ENCODE measurements at regions not wholly inside any gene's neighbourhood (a gene's known extent, or its start where the extent isn't known, plus 50 kb on each side); places are given as distances from the start of the nearest gene placed in this dataset.

DNA sequence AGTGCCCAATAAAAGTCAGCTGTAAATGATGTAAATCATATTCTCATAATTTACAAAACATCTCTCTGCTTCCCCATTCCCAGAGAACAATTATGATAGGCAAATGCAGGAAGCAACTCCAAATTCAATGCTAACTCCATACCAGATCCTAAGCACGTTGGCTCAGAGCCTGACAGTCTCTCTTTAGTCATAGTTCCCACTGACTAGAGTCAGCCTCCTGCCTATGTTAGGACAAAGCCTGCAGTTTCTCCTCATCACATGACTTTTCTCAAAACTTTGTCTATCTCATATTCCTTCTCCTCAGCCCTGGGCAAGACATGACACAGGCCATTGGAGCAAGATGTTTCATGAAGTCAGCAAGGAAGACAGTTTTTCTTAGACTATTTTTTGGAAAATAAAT, 101.5 kb upstream of the COL24A1 start:
- no peak overlapping the region for H3K4me3 ChIP-seq (ENCODE audit: low read depth, low read length)
- TF ChIP-seq CTCF (IDR thresholded peaks at IDR 0.05; ENCODE audit: insufficient read depth, low read depth, low read length, missing control alignments), result no peak

GRCh38 chr1:86247597-86248279, 91.2 kb upstream of the COL24A1 start:
- TF ChIP-seq CTCF (IDR thresholded peaks at IDR 0.05; ENCODE audit: insufficient read depth, low read depth, low read length, missing control alignments), result no peak
- DNase-seq (ENCODE audit: low read depth), result peak; percentile 65
- H3K4me3 ChIP-seq (ENCODE audit: low read depth, low read length), result peak overlapping the region; percentile 39

More for the DNA sequence above, 101.5 kb upstream of the COL24A1 start:
- DNase-seq (ENCODE audit: low read depth), result no peak

DNA sequence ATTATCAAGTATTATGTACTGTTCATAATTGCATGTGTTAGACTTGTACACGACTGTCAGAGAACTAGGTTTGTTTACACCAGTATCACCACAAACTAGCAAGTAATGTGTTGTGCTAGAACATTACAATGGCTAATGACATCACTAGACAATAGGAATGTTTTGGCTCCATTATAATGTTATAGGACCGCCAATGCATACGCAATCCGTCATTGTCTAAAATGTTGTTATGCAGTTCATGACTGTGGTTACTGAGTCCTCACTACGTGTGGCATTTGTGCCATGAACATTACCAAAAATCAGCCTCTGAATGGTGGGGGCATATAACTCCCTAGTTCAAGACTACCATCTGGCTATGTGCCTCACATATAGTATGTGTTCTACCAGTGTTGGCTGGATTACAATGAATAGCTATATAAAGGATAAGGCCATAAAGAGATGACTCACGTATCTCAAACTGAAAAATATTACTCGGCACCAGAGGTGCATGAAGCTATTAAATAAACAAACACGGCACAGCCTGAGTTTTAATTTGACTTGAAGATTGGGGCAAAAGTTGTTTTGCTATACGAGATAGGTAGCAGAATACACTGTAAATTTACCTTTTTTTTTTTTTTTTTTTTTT, 89.1 kb upstream of the COL24A1 start:
- TF ChIP-seq CTCF (IDR thresholded peaks at IDR 0.05; ENCODE audit: insufficient read depth, low read depth, low read length, missing control alignments), result no peak
- H3K4me3 ChIP-seq (ENCODE audit: low read depth, low read length), result no peak overlapping the region

GRCh38 chr1:86239894-86240293, 83.3 kb upstream of the COL24A1 start:
- H3K4me3 ChIP-seq (ENCODE audit: low read depth, low read length), result no peak overlapping the region
- no peak for TF ChIP-seq CTCF (IDR thresholded peaks at IDR 0.05; ENCODE audit: insufficient read depth, low read depth, low read length, missing control alignments)
- DNase-seq (ENCODE audit: low read depth), result no peak

More for the DNA sequence above, 89.1 kb upstream of the COL24A1 start:
- DNase-seq (ENCODE audit: low read depth), result no peak

DNA sequence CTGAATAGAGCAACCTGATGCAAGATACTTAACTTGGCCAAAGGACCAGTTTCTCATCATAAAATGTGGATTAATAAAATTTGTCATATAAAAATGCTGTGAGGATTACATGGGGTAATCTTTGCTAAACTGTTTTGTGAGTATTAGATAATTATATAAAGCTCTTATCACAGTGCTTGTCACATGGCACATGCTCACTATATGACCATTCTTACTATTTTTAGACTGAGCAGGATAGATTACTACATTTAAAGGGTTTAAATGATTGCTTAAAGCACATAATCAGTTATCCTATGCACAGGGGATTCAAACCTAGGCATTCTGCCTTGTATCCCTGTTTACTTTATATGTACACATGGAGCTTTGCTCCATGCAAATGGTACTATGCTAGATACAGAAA, 82.9 kb upstream of the COL24A1 start:
- TF ChIP-seq CTCF (IDR thresholded peaks at IDR 0.05; ENCODE audit: insufficient read depth, low read depth, low read length, missing control alignments), result no peak
- DNase-seq (ENCODE audit: low read depth), result no peak
- no peak overlapping the region for H3K4me3 ChIP-seq (ENCODE audit: low read depth, low read length)

GRCh38 chr1:86238226-86238625, 81.7 kb upstream of the COL24A1 start:
- TF ChIP-seq CTCF (IDR thresholded peaks at IDR 0.05; ENCODE audit: insufficient read depth, low read depth, low read length, missing control alignments), result no peak
- DNase-seq (ENCODE audit: low read depth), result no peak
- H3K4me3 ChIP-seq (ENCODE audit: low read depth, low read length), result no peak overlapping the region

Data from GM12865 (cell line).